Stomach (tissue), 8 donors: ENCODE measurements at regions not wholly inside any gene's neighbourhood (a gene's known extent, or its start where the extent isn't known, plus 50 kb on each side); places are given as distances from the start of the nearest gene placed in this dataset.

Experiments
- DNase-seq, 2 donors: peaks; one replicate each; pipeline versions ENCODE4 v3.0.0 to v3.0.0-alpha.2; 2013 to 2019
- H3K27ac ChIP-seq, 5 donors: fragments of 200-600 bp in 4 of 5; sonication (generic) in 4 of 5; one replicate each; pipeline ENCODE4 v1.5.1; 2013 to 2019; ENCODE audit warnings: mild to moderate bottlenecking in 1 of 5, moderate library complexity in 1 of 5
- H3K27me3 ChIP-seq, 3 donors: fragments of 200-600 bp; sonication (generic); one replicate each; pipeline ENCODE4 v1.5.1; 2017 to 2019; ENCODE audit warnings: mixed run types in 1 of 3
- H3K36me3 ChIP-seq, 4 donors: fragments of 200-600 bp; sonication (generic); 1 replicate in 3 of 4; 2 replicates in 1 of 4; pipeline ENCODE4 v1.5.1; 2016 to 2019
- H3K4me1 ChIP-seq, 4 donors: fragments of 200-600 bp; sonication (generic); one replicate each; pipeline ENCODE4 v1.5.1; 2016 to 2019
- H3K4me3 ChIP-seq, 4 donors: fragments of 200-600 bp; sonication (generic) in 3 of 4; one replicate each; pipeline ENCODE4 v1.5.1; 2016 to 2019; ENCODE audit warnings: mild to moderate bottlenecking in 1 of 4
- H3K9me3 ChIP-seq, 4 donors: fragments of 200-600 bp; sonication (generic); one replicate each; pipeline ENCODE4 v1.5.1; 2016 to 2019
- EP300 ChIP-seq: sonication (generic); formaldehyde crosslinking; IDR thresholded peaks from one replicate; pipeline ENCODE4 v1.6.1; 2017; ENCODE audit warnings: antibody characterized with exemption
- POLR2A ChIP-seq, 4 donors: fragments of 450-650 bp; IDR thresholded peaks; one replicate each; pipeline ENCODE4 v1.6.1; 2016; ENCODE audit warnings: antibody characterized with exemption in 4 of 4, control low read depth in 2 of 4, mild to moderate bottlenecking in 1 of 4, moderate library complexity in 1 of 4
- POLR2AphosphoS5 ChIP-seq, 3 donors: sonication (generic); formaldehyde crosslinking; IDR thresholded peaks; one replicate each; pipeline ENCODE4 v1.6.1; 2016; ENCODE audit warnings: antibody characterized with exemption in 3 of 3
- WGBS, 5 donors: extraction: QIAGEN DNeasy Blood & Tissue Kit in 3 of 5; methylation state at CpG; one replicate each; pipeline versions ENCODE4 v1.1.5 to v1.1.7; 2013 to 2018; 5-methylcytosine and 5-hydroxymethylcytosine counted together
- intact Hi-C: fragments of 100-400 bp; cut with DNase I; formaldehyde crosslinking; loops from one replicate; pipeline ENCODE4 v1.15.1; 2023; ENCODE audit warnings: low total_unique reads
- TF ChIP-seq, protein P1 (sequence below), 7 experiments: fragments of 450-650 bp in 4 of 7; fragments of 200-600 bp in 3 of 7; sonication (generic) in 3 of 7; IDR thresholded peaks; one replicate each; pipeline ENCODE4 v1.5.1; 2016 to 2019; ENCODE audit warnings: antibody characterized with exemption in 7 of 7, control low read depth in 2 of 7, mild to moderate bottlenecking in 1 of 7
- donor health status: healthy with polysubstance abuse.
- donor health status: Bipolar disorder and iron deficiency.
- donor health status: healthy.

- Histone ChIP-seq H3K36me3 (no peaks in the 10 kb centered on the region), H3K4me3 (no peak overlapping the region), H3K4me1 (no peaks in the 10 kb centered on the region), H3K27me3 (no peaks in the 10 kb centered on the region), H3K27ac (no peak overlapping the region), H3K9me3 (peaks cover 0 to 4% (median 2%) of the 10 kb centered on the region in 4 donors)
- intact Hi-C loops = loop anchor here (10.0 kb wide), 1 partner anchor 218 kb away; no protein-coding TSS in a partner anchor
- 80 to 90% (median 87%) methylated on average over 3 to 5 of the region's 5 CpGs for WGBS, 5 donors
- DNase-seq = no peak
- TF ChIP-seq EP300 (no peak), POLR2A (IDR thresholded peaks at IDR 0.05) (no peak), POLR2AphosphoS5 (IDR thresholded peaks at IDR 0.05) (no peak)
- TF ChIP-seq, protein P1, sequence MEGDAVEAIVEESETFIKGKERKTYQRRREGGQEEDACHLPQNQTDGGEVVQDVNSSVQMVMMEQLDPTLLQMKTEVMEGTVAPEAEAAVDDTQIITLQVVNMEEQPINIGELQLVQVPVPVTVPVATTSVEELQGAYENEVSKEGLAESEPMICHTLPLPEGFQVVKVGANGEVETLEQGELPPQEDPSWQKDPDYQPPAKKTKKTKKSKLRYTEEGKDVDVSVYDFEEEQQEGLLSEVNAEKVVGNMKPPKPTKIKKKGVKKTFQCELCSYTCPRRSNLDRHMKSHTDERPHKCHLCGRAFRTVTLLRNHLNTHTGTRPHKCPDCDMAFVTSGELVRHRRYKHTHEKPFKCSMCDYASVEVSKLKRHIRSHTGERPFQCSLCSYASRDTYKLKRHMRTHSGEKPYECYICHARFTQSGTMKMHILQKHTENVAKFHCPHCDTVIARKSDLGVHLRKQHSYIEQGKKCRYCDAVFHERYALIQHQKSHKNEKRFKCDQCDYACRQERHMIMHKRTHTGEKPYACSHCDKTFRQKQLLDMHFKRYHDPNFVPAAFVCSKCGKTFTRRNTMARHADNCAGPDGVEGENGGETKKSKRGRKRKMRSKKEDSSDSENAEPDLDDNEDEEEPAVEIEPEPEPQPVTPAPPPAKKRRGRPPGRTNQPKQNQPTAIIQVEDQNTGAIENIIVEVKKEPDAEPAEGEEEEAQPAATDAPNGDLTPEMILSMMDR (IDR thresholded peaks at IDR 0.05) = no peak
Observed at GRCh38 chrX:109926743-109927662, 75.9 kb upstream of the TMEM164 start.

DNA sequence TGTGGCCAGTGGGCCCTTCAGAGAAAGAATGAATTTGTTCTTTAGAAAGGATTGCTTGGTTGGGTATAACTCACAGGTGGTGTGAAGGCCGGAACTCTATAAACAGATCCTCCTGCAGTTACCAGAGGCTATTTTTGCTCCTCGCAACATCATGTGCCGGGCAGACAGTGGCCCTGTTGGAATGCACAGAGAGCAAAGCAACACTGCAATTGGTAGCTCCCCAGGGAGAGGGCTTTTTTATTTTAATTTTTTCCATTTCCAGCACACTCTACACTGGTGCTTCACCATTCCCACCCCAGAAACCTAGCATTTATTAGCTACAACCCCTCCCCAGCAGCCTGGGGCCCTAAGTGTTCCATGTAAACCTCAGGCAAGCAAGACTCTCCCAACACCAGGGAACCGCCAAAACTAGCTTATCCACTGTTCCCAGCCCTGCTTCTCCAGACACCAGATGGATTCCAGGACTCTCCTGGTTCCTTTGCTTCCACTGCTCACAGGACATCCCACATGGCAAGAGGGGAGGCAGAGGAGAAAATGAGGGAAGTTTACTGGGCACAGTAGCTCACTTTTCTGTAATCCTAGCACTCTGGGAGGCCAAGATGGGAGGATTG lies 75.1 kb upstream of the TMEM164 start:
- Histone ChIP-seq H3K4me3 (no peak overlapping the region), H3K27me3 (no peaks in the 10 kb centered on the region), H3K9me3 (peaks cover 0 to 4% (median 2%) of the 10 kb centered on the region in 4 donors), H3K36me3 (no peaks in the 10 kb centered on the region), H3K27ac (no peak overlapping the region), H3K4me1 (no peaks in the 10 kb centered on the region)
- WGBS, 5 donors = 85 to 98% (median 89%) methylated on average over 4 of the region's 4 CpGs
- DNase-seq = no peak
- TF ChIP-seq POLR2AphosphoS5 (IDR thresholded peaks at IDR 0.05) (no peak), POLR2A (IDR thresholded peaks at IDR 0.05) (no peak), EP300 (no peak)
- TF ChIP-seq, protein P1 (IDR thresholded peaks at IDR 0.05) = no peak
- intact Hi-C loops = loop anchor here (10.0 kb wide), 1 partner anchor 217 kb away; no protein-coding TSS in a partner anchor

- Histone ChIP-seq H3K4me3 (no peak overlapping the region), H3K9me3 (peaks cover 0 to 4% (median 2%) of the 10 kb centered on the region in 4 donors), H3K27ac (no peak overlapping the region), H3K27me3 (no peaks in the 10 kb centered on the region), H3K36me3 (no peaks in the 10 kb centered on the region), H3K4me1 (no peaks in the 10 kb centered on the region)
- 72 to 89% (median 85%) methylated on average over 6 of the region's 6 CpGs for WGBS, 5 donors
- no peak for TF ChIP-seq POLR2A (IDR thresholded peaks at IDR 0.05)
- no peak for TF ChIP-seq POLR2AphosphoS5 (IDR thresholded peaks at IDR 0.05)
- no peak for TF ChIP-seq EP300
- TF ChIP-seq, protein P1 (IDR thresholded peaks at IDR 0.05) = no peak
- no peak for DNase-seq
- intact Hi-C loops = loop anchor here (10.0 kb wide), 1 partner anchor 216 kb away; no protein-coding TSS in a partner anchor
Observed at GRCh38 chrX:109928596-109929335, 74.1 kb upstream of the TMEM164 start.

DNA sequence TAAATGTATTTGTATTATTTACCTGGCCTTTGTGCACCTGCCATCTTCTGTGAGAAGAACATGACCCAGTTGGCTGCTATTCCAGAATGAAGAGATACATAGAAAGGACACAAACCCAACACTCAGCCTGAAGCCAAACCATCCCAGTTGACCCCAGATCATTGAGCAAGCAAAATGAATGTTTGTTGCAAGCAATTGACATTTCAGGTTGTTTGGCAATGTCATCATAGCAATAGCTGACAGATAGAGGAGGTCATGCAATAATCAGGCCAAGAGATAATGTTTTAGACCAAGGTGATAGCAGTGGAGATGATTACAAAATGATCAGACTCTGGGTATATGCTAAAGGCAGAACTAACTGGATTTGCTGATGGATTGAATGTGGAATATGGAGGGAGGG lies 71.2 kb upstream of the TMEM164 start:
- TF ChIP-seq, protein P1 (IDR thresholded peaks at IDR 0.05) = no peak
- TF ChIP-seq POLR2A (IDR thresholded peaks at IDR 0.05) (no peak), EP300 (no peak), POLR2AphosphoS5 (IDR thresholded peaks at IDR 0.05) (no peak)
- intact Hi-C loops = no loop called here
- no peak for DNase-seq

More for the DNA sequence above, 71.2 kb upstream of the TMEM164 start:
- Histone ChIP-seq H3K27ac (no peak overlapping the region), H3K9me3 (peaks cover 0 to 4% (median 2%) of the 10 kb centered on the region in 4 donors), H3K4me1 (no peaks in the 10 kb centered on the region), H3K4me3 (no peak overlapping the region), H3K36me3 (no peaks in the 10 kb centered on the region), H3K27me3 (peaks cover 0 to 6% (median 0%) of the 10 kb centered on the region in 3 donors)
